Ascending aorta (tissue), 2 donors: ENCODE measurements at regions not wholly inside any gene's neighbourhood (a gene's known extent, or its start where the extent isn't known, plus 50 kb on each side); places are given as distances from the start of the nearest gene placed in this dataset.
A peak's percentile ranks its signal among the peaks of the same experiment; 100 is the strongest.
"Not testable (repeated sequence)": the region's sequence is repeated elsewhere in the genome, so short reads cannot be mapped to it uniquely, and the experiment has no call there.

ENCODE experiments used
- DNase-seq, 2 donors: peaks; one replicate each; pipeline ENCODE4 v3.0.0-alpha.2; 2019; ENCODE audit warnings: low spot score in 2 of 2
- H3K27ac ChIP-seq, 2 donors: fragments of 200-600 bp; sonication (generic); one replicate each; pipeline ENCODE4 v1.5.1; 2016 to 2017; ENCODE audit warnings: mild to moderate bottlenecking in 1 of 2
- H3K27me3 ChIP-seq: fragments of 200-600 bp; sonication (generic); one replicate; pipeline ENCODE4 v1.5.1; 2017
- H3K36me3 ChIP-seq, 2 donors: fragments of 200-600 bp; sonication (generic); one replicate each; pipeline ENCODE4 v1.5.1; 2016
- H3K4me1 ChIP-seq, 2 donors: fragments of 200-600 bp; sonication (generic); one replicate each; pipeline ENCODE4 v1.5.1; 2016 to 2017; ENCODE audit warnings: mild to moderate bottlenecking in 1 of 2
- H3K4me3 ChIP-seq, 2 donors: fragments of 200-600 bp; sonication (generic); one replicate each; pipeline ENCODE4 v1.5.1; 2016 to 2017; ENCODE audit warnings: mild to moderate bottlenecking in 1 of 2
- H3K9me3 ChIP-seq, 2 donors: fragments of 200-600 bp; sonication (generic); one replicate each; pipeline ENCODE4 v1.5.1; 2016
- intact Hi-C: fragments of 100-400 bp; cut with DNase I; formaldehyde crosslinking; loops from one replicate; pipeline ENCODE4 v1.15.1; 2023
- TF ChIP-seq, protein P1 (sequence below), 3 experiments: fragments of 200-600 bp in 2 of 3; fragments of 450-650 bp in 1 of 3; sonication (generic) in 2 of 3; IDR thresholded peaks; one replicate each; pipeline ENCODE4 v1.5.1; 2016 to 2019; ENCODE audit warnings: antibody characterized with exemption in 3 of 3, mild to moderate bottlenecking in 1 of 3, moderate library complexity in 1 of 3

DNA sequence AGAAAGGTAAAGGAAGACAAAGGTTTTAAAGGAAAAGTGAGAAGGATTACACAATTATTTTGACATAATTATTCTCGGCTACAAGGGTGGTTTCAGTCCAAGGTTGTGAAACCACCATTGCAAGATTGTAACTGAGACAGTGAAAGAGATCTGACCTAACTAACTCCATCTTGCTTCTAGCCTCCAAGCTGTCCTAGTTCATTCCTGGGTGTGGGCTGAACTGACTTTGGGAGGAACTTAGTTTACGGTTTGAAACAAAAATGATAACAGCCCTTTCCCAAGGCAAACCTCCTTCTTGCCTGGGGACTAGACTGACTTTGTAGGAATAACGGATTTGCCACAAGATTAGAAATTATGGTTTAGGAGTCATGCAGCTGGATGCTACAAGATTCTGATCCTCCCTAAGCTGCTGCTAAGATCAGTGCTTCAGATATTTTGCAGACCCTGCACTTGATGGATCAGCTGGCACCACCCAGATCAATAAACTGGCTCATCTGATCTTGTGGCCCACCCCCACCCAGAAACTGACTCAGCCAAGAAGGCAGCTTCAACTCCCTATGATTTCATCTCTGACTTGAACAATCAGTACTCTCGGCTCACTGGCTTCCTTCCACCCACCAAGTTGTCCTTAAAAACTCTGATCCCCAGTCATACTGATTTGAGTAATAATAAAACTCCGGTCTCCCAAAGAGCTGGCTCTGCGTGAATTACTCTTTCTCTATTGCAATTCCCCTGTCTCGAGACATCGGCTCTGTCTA is 57.7 kb upstream of the AADACL2 start:
- Histone ChIP-seq H3K4me3 (no peak overlapping the region), H3K27ac (no peak overlapping the region), H3K36me3 (no peaks in the 10 kb centered on the region), H3K4me1 (no peaks in the 10 kb centered on the region), H3K27me3 (no peaks in the 10 kb centered on the region), H3K9me3 (peaks cover 4 to 11% of the 10 kb centered on the region in 2 donors)
- intact Hi-C loops = no loop called here
- TF ChIP-seq, protein P1, sequence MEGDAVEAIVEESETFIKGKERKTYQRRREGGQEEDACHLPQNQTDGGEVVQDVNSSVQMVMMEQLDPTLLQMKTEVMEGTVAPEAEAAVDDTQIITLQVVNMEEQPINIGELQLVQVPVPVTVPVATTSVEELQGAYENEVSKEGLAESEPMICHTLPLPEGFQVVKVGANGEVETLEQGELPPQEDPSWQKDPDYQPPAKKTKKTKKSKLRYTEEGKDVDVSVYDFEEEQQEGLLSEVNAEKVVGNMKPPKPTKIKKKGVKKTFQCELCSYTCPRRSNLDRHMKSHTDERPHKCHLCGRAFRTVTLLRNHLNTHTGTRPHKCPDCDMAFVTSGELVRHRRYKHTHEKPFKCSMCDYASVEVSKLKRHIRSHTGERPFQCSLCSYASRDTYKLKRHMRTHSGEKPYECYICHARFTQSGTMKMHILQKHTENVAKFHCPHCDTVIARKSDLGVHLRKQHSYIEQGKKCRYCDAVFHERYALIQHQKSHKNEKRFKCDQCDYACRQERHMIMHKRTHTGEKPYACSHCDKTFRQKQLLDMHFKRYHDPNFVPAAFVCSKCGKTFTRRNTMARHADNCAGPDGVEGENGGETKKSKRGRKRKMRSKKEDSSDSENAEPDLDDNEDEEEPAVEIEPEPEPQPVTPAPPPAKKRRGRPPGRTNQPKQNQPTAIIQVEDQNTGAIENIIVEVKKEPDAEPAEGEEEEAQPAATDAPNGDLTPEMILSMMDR (IDR thresholded peaks at IDR 0.05) = no peak
- DNase-seq = no peak

DNA sequence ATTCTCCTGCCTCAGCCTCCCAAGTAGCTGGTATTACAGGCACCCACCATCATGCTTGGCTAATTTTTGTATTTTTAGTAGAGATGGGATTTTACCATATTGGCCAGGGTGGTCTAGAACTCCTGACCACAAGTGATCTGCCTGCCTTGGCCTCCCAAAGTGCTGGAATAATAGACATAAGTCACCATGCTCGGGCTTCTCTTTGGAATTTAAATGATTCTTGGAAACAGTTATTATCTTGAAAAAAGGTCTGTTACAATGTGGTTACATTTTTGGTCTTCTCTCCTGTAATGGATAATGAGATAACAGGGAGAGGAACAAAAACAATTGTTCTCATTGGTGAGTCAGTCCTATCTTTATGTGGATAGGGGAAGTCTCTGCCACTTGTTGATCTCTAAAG is 59.8 kb upstream of the AADACL2 start:
- no peaks in the 10 kb centered on the region for H3K27me3 ChIP-seq
- no peak overlapping the region for H3K27ac ChIP-seq
- no peaks in the 10 kb centered on the region for H3K4me1 ChIP-seq
- intact Hi-C loops = no loop called here
- H3K4me3 ChIP-seq = no peak overlapping the region
- TF ChIP-seq, protein P1 (IDR thresholded peaks at IDR 0.05) = no peak
- no peak for DNase-seq
- H3K36me3 ChIP-seq = no peaks in the 10 kb centered on the region
- H3K9me3 ChIP-seq = peaks cover 4 to 16% of the 10 kb centered on the region in 2 donors

DNA sequence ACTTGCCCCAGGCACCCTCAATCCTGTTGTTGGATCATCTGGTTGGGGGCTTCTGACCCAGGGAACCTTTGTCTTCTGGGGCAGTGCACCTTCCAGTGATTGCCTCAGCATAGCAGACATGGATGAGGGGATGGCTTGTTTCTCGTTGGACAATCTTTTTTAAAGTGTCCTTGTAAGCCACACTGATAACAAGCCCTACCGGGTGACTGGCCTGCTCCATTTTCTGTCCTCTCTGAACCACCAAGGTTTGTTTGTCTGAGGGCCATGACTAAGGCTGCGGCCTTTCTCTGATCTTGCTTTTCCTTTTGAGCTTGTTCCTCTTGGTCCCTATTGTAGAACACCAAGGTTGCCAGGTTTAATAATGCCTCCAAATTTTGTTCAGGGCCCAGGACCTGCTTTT is 66.0 kb upstream of the AADACL2 start:
- H3K9me3 ChIP-seq = peaks cover 4 to 10% of the 10 kb centered on the region in 2 donors
- not testable (repeated sequence) for H3K27ac ChIP-seq, H3K4me3 ChIP-seq, H3K27me3 ChIP-seq, H3K36me3 ChIP-seq, H3K4me1 ChIP-seq, DNase-seq
- intact Hi-C loops = loop anchor here (10.0 kb wide), 1 partner anchor 167 kb away; no protein-coding TSS in a partner anchor

DNA sequence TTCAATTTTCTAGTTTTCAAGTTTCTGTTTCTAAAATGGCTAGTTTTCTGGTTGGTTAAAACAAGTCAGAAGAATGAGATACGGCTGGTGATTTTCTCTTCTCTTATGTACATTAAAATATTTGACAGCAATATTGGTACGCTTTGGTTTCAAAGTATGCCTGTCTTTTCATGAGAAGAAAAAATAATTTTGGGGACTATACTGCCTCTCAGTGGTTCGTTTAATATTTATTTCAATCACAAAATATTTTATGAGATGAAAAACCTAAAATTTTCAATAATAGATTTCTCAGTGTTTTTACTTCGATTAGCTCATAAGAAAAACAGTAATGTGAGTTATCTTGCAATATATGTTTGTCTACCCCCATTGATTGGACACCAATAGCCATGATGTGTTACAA is 72.8 kb upstream of the AADACL2 start:
- Histone ChIP-seq H3K36me3 (no peaks in the 10 kb centered on the region), H3K27me3 (no peaks in the 10 kb centered on the region), H3K27ac (no peak overlapping the region), H3K9me3 (no peaks in the 10 kb centered on the region), H3K4me3 (no peak overlapping the region), H3K4me1 (no peaks in the 10 kb centered on the region)
- DNase-seq = no peak
- TF ChIP-seq, protein P1 (IDR thresholded peaks at IDR 0.05) = peak in 1 of 3 experiments; percentile 40
- intact Hi-C loops = loop anchor here (1.0 to 10.0 kb wide), 5 partner anchors 174 to 434 kb away; no protein-coding TSS in a partner anchor

DNA sequence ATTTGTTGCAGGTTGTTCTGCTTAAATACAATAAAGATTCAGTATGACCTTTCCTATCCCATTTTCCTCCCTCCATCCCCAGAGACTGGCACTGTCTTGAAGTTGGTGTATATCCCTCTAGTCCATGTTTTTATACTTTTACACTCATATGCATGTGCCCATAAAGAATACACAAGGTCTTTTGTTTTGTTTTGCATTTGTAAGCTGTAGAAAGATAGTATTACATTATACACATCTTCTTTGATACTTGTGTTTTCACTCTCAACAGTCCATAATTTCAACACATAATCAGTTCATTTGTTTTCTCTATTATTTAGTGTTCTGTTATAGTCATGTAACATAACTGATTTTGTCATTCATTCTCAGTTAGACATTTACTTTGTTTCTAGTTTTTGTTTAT is 88.7 kb upstream of the AADACL2 start:
- DNase-seq = no peak
- intact Hi-C loops = no loop called here
- Histone ChIP-seq H3K36me3 (no peaks in the 10 kb centered on the region), H3K27me3 (no peaks in the 10 kb centered on the region), H3K4me3 (no peak overlapping the region), H3K9me3 (no peaks in the 10 kb centered on the region), H3K27ac (no peak overlapping the region), H3K4me1 (no peaks in the 10 kb centered on the region)
- TF ChIP-seq, protein P1 (IDR thresholded peaks at IDR 0.05) = no peak

DNA sequence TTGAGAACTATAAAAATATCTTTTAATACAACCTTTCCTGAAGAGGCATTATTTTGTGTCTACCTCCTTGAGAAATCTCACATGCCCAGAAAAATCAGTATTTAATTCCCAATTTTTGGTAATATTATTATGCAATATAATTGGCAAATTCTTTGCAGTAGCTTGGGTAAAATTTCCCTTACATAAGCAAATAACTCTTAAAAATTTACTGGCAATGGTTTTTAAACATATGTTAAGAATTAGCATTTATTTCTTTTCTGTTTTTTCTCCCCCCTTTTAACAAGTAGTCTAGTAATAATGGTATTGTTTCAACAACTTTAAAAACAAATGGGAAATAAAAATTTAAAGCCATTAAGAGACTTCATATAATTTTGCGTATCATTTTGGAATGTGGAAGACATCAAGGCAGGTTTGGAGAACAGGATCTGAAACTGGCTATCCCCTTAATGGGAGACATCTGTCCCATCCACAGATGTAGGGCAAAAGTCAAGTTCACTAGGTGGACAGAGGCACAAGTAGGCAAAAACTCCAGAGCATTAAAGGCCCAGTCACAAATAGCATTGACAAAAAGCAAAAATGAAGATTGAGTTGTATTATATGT is 89.6 kb upstream of the AADACL2 start:
- Histone ChIP-seq H3K27ac (no peak overlapping the region), H3K4me3 (no peak overlapping the region), H3K9me3 (no peaks in the 10 kb centered on the region), H3K4me1 (peaks cover 0 to under 1% of the 10 kb centered on the region in 2 donors), H3K27me3 (no peaks in the 10 kb centered on the region), H3K36me3 (no peaks in the 10 kb centered on the region)
- intact Hi-C loops = no loop called here
- TF ChIP-seq, protein P1 (IDR thresholded peaks at IDR 0.05) = no peak
- no peak for DNase-seq
